ENCODE measurements at regions not wholly inside any gene's neighbourhood (a gene's known extent, or its start where the extent isn't known, plus 50 kb on each side); places are given as distances from the start of the nearest gene placed in this dataset.

DNA sequence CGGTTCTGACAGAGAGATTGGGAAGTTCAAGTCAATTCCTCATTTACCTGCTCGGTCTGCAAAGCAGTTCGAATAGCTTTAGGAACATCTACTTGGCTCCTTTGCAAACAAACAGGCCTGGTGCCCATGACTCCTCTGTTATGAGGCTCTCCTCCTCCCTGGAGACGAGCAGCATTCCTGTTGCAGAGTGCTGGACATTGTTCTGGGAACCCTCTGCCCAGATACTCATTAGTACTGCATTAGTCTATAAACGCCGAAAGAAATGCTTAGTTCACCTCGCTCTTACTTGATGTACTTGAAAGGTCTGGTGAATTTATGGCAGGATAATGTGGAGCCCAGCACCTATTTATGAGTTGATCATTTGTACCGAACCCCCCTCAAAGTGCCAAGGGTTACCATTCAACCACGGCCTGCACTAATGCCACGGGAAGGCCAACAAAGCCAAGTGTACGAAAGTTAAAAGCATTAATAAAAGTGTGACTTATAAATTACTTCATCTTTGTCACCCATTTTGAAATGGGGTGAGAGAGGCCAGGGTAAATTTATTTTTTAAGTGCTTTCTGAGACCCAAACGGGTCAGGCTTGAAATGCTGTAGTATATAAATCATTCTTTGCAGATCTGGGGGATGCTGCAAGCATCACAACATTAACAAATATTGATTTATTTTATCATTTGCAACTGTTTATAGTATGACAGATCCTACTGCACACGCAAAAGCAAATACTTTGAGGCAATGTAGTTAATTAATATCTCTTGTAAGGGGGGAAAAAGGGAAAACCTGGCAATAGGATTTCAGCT is 478.9 kb upstream of the PSMD7 start:
- no peak for DNase-seq (ENCODE audit: low spot score)

DNA sequence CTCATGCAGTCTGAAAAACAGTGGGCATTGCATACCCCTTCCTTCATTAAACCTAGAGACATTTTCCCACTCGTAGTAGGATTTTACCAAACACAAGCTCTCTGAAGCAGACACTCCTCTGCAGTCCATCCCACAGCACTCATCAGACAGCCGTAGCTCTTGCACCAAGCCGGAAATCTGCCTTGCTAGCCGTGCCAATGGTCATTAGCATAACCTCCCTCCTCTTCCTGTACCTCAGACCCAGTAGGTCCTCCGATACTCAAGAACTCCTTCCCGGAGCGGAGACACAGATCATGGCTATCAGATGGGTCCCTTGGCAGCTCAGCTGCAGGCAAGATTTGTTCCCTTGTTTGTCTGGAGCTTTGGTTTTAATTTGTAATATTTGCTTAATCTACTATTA is 483.1 kb upstream of the PSMD7 start:
- DNase-seq (ENCODE audit: low spot score) = no peak

GRCh38 chr16:73804456-73804855 is 492.2 kb upstream of the PSMD7 start:
- no peak for DNase-seq (ENCODE audit: low spot score)

- DNase-seq (ENCODE audit: low spot score) = no peak
Observed at GRCh38 chr16:73798471-73798870, 498.1 kb upstream of the PSMD7 start.

DNA sequence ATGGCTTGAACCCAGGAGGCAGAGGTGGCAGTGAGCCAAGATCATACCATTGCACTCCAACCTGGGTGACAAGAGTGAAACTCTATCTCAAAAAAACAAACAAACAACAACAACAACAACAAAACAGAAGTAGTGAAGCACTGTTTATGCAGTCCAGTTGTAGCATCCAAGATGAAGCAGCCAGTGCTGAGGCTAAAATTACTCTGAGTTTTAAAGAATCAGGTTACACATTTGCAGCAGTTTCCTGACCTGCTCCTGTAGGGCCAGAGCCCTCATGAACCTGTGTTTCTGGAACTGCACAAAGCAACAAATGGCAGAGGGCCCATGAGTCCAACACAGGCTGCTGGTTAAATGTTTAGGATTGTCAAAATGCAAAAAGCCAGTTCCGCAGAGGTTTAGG is 499.5 kb upstream of the PSMD7 start:
- DNase-seq (ENCODE audit: low spot score) = no peak

DNA sequence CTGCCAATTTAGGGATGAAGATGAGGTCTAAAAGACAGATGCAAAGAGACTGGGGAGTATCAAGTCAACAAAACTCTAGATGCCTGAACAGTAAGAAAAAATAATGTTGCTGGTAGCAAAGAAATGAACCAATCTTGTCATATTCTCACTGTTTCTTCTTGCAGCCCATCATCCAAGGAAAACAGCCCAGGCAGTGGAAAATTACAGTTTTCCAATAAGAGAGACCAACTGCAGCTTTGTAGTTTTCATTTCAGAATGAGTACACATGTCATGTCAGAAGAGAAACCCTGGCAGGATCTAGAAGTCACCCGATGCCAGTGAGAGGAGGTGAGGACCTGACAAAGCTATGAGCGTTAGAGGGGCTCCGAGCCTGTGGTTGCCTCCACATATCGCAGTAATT is 500.4 kb upstream of the PSMD7 start:
- DNase-seq (ENCODE audit: low spot score) = no peak

DNA sequence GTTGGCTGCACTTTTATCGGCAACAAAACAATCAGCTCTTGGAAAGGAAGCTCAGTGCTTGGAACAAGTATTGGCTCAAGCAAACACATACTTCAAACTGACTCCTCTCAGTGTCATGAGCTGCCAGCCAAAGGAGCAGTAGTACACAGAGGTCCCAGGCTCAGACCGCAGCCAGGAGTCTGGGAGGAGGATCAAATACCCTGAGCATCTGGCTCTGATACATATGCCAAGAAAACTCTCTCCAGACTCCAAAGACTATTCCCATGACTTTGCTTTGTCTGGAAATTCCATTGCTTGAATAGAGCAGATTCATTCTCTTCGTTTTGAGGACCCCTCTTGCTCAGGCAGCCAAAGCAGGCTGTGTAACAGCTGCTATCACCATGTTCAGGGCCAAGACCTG is 501.6 kb upstream of the PSMD7 start:
- no peak for DNase-seq (ENCODE audit: low spot score)

GRCh38 chr16:73793871-73794437 is 502.7 kb upstream of the PSMD7 start:
- DNase-seq (ENCODE audit: low spot score) = no peak

GRCh38 chr16:73793260-73793659 is 503.4 kb upstream of the PSMD7 start:
- DNase-seq (ENCODE audit: low spot score) = no peak

GRCh38 chr16:73792199-73793020 is 504.2 kb upstream of the PSMD7 start:
- DNase-seq (ENCODE audit: low spot score) = no peak

GRCh38 chr16:73781297-73781696 is 515.3 kb upstream of the PSMD7 start:
- DNase-seq (ENCODE audit: low spot score) = no peak

- no peak for DNase-seq (ENCODE audit: low spot score)
Observed at GRCh38 chr16:73778887-73779286, 517.7 kb upstream of the PSMD7 start.

GRCh38 chr16:73775841-73776388 is 520.7 kb upstream of the PSMD7 start:
- DNase-seq (ENCODE audit: low spot score) = no peak

DNA sequence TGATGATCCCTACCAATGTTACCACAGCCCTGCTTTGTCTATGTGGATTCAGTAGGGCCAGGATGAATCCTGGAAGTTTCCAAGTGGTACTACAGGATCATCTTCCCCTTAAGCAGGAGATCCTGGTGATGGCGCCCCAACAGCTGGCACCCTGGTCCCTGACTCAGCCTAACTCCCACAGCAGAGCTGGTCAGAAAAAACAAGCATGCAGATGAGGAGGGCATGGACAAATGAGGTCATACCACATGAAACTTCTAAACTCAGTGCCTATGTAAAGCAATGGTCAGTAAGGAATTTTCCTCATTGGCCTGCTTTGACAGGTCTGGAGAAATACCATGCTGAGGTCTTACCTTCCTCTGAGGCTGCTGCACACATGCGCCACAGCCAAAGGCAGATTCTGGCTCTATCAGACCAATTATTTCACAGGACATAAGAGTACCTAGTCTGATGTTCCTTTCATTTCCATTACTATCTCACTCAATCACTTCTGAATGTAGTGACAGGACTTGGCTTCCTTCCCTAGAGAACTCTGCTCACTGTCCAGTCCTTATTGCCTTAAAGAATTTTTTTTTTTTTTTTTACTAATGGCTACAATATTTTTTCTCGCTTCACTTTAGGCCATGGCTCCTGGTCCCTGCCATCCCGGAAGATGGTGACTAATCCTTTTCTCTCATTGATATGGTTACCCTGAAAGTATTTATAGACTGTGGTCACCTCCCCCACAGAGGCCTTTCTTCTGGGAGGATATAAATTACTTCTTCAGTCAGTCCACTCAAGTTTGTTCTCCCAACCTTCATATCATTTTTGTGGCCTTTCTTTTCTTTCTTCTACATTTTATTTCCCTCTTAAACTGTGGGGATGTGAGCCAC is 525.2 kb upstream of the PSMD7 start:
- DNase-seq (ENCODE audit: low spot score) = peak; percentile 13

GRCh38 chr16:73768786-73769203 is 527.8 kb upstream of the PSMD7 start:
- no peak for DNase-seq (ENCODE audit: low spot score)

DNA sequence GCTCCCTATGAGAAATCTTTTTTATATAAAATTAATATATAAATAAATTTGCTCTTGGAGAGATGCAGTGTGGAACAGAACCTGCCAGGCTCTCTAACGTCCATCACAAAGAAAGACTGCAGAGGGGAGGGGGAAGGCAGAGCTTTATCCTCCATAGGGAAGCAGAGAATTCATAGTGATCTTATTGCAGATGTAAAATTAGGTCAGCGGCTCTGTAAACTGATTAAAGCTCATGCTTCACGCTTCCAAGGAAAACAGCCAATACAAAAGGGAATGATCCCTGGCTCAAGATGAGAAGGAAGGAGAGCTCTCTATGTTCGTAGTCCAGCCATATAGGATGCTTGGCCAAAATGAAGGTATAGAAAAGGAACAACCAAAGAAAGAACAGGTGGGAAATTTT is 532.3 kb upstream of the PSMD7 start:
- DNase-seq (ENCODE audit: low spot score) = no peak

GRCh38 chr16:73756289-73757178 is 540.1 kb upstream of the PSMD7 start:
- DNase-seq (ENCODE audit: low spot score) = no peak

GRCh38 chr16:73753931-73754330 is 542.7 kb upstream of the PSMD7 start:
- DNase-seq (ENCODE audit: low spot score) = no peak

DNA sequence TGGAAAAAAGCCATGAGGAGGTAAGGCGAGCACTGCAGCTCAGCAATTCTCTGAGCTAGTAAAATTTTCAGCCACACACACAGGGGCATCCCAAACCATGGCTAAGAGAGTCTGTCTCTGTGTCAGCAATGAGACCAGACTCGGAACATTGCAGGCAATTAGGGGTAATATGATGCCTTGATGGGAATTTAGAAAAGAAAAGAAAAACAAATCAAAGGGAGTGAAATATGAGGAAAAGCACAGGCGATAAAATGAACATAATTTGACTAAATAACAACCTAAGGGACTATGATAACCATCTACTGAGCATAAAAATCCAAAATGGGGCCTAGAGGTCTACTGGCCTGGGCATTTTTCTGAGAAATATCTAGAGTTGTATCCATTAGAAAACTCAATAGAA is 546.0 kb upstream of the PSMD7 start:
- DNase-seq (ENCODE audit: low spot score) = no peak

DNA sequence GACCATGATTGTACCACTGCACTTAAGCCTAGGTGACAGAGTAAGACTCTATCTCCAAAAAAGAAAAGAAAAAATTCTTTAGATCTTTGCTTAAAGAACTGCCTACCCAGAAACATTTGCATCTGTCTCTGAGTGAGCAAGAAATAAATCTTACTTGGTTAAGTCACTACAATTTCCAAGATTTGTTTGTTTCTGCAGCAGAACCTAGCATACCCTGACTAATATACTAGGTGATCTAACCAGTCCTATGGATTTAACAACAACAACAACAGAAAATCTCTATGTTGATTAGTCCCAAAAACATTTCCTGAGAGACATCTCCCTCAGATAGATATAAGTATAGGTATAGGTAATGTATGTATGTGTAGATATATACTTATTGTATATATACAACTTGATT is 549.3 kb upstream of the PSMD7 start:
- DNase-seq (ENCODE audit: low spot score) = no peak

GRCh38 chr16:73746554-73746953 is 550.1 kb upstream of the PSMD7 start:
- no peak for DNase-seq (ENCODE audit: low spot score)

Measured in AG20443 (cell line).